AG09319 (cell line): ENCODE measurements at regions not wholly inside any gene's neighbourhood (a gene's known extent, or its start where the extent isn't known, plus 50 kb on each side); places are given as distances from the start of the nearest gene placed in this dataset.

Experiments
- DNase-seq: peaks from one replicate; pipeline ENCODE4 v3.0.0-alpha.2; 2010; ENCODE audit warnings: low read depth; ENCODE audit errors: extremely low read depth
- TF ChIP-seq, protein P1 (sequence below): IDR thresholded peaks from 2 replicates; pipeline ENCODE4 v1.5.1; 2011; ENCODE audit warnings: low read depth, mild to moderate bottlenecking, inconsistent platforms, low read length, moderate library complexity

DNA sequence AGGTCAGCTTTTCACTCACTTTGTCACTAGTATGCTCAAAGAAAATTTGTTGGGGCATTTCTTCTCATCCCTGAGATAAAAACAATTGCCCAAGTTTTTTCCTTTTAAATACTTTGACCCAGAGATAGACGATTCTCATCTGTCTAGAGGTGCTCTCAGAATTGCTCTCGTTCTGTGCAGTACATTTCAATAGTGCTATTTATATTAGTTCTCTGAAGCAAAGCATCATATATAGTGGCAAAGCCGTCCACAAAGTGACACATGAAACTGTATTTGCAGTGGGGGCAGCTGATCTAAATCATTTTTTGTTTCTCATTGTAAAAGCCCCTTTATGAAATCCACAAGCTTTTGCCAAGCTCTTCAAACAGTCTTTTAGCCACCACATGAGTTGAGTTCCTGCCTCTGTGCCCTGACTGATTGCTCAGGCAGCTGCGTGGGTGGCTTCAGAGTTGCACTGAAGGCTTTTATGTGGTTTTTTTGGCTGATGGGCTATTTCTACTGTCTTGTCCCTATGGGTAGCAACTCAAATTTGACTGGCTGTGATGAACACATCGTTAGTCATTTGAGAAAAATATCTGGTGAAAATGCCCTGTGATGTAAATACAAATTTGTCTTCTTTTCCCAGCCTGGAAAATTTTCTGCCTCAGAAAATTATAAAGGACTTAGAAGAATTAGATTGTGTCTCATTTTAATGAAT, 119.1 kb upstream of the OTUD4 start:
- no peak for DNase-seq
- TF ChIP-seq, protein P1, sequence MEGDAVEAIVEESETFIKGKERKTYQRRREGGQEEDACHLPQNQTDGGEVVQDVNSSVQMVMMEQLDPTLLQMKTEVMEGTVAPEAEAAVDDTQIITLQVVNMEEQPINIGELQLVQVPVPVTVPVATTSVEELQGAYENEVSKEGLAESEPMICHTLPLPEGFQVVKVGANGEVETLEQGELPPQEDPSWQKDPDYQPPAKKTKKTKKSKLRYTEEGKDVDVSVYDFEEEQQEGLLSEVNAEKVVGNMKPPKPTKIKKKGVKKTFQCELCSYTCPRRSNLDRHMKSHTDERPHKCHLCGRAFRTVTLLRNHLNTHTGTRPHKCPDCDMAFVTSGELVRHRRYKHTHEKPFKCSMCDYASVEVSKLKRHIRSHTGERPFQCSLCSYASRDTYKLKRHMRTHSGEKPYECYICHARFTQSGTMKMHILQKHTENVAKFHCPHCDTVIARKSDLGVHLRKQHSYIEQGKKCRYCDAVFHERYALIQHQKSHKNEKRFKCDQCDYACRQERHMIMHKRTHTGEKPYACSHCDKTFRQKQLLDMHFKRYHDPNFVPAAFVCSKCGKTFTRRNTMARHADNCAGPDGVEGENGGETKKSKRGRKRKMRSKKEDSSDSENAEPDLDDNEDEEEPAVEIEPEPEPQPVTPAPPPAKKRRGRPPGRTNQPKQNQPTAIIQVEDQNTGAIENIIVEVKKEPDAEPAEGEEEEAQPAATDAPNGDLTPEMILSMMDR: no peak

DNA sequence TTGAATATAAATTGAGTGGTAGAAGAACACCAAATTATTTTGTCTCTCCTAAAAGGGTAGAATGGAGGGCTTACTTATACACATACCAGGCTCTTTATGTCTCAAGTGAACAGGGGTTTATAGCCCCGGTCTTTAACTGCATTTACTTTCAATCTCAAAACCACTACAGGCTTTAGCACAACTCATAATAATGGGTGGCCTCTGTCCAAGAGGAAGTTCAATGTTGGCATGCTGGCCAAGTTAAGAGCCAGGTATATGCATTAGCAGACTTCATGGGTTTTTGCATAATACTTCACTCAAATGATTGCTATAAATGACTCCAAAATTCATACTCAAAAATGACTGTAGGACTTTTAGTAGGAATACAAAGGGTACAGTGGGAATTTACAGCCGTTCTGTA, 118.5 kb upstream of the OTUD4 start:
- TF ChIP-seq, protein P1: no peak
- DNase-seq: no peak

DNA sequence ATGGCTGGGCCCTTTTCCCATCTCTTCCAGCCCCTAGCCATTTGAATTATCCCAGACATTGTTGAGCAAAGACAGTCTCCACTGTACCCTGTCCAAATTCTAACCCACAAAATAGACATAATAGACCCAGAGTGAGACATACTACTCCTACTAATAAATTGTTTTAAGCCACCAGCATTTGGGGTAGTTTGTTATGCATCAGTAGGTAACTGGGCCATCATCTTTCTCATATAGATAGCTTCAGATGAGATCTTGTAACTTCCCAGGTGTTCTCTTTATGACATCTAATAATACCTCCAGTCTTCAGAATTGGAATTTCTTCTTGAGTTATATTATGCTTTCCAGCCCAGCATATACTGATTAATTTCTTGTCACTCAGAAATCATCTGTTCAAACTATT, 117.2 kb upstream of the OTUD4 start:
- DNase-seq: no peak
- TF ChIP-seq, protein P1: no peak

DNA sequence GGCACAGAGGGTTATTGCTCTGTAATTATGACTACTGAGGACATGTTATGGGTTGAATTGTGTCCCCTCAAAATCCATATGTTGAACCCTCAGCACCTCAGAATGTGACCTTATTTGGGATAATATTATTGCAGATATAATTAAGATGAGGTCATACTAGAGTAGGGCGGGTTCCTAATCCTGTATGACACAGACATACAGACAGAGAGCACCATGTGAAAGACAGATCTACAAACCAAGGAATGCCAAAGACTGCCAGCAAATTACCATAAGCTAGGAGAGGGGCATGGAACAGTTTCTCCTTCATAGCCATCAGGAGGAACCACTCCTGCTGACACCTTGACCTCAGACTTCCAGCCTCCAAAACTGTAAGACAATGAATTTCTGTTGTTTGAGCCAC, 115.2 kb upstream of the OTUD4 start:
- TF ChIP-seq, protein P1: no peak
- no peak for DNase-seq

DNA sequence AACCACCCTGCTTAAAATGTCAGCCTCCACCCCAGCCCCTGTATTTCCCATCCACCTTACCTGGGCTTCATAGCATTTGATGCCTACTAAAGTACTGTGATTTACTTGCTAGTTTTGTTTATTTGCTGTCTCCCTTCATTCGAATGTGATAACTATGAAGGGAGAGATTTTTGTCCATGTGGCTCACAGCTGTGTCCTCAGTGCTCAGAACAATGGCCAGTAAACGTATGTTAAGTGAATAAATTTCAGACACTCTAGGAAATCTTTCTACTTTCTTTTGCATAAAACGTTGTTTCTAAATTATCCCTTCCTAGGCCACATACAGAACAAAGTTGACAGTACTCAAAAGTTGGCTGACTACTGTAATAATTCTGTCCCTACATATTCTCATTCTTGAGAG, 114.7 kb upstream of the OTUD4 start:
- DNase-seq: no peak
- TF ChIP-seq, protein P1: no peak

DNA sequence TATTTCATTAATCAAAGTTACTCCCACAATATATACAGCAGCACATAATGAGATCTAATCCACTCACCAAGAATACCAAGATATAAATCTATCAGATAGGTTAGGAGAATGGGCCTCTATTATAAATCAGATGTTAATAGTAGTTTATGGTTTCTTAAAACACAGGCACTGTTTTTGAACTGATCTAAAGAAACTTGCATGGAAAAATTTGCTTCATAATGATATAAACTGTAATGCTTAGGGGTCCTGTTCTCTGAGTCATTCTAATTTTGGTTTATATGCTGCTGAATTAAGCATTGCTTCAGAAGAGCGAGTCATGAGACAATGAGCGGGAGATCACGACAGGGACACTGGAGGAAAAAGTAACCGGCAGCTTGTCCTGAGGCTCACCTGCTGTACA, 113.3 kb upstream of the OTUD4 start:
- DNase-seq: no peak
- TF ChIP-seq, protein P1: no peak

DNA sequence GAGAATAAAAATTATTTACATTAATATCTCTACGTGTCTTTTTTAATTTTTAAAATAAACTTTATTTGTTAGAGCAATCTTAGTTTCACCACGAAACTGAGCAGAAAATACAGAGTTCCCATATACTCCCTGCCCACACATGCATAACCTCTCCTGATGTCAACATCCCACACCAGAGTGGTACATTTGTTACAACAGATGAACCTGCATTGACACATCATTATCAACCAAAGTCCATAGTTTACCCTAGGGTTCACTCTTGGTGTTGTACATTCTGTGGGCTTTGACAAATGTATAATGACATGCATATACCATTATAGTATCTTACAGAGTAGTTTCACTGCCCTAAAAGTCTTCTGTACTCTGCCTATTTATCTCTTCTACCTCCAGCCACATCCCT, 110.6 kb upstream of the OTUD4 start:
- TF ChIP-seq, protein P1: no peak
- no peak for DNase-seq
